ENCODE measurements at regions not wholly inside any gene's neighbourhood (a gene's known extent, or its start where the extent isn't known, plus 50 kb on each side); places are given as distances from the start of the nearest gene placed in this dataset.

DNA sequence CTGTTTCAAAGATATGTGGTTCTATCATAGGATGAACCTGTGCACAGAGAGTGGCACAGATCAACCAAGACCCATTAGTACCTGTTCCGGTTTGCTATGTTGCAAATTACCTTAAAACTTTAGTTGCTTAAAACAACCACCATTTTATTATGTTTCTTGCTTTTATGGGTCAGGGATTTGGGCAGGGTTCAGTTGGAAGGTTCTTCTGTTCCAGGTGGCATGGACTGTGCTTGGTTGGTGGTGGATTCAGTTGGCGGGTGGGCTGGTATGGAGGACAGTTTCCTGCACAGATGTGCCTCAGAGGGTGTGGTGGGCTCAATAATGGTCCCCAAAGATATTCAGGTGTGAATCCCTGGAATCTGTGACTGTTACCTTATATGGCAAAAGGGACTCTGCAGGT is 166.3 kb downstream of the SLC35B3 start:
- Mint-ChIP-seq H3K27ac (no peak overlapping the region), H3K36me3 (ENCODE audit: low read depth) (no peaks in the 10 kb centered on the region), H3K27me3 (ENCODE audit: insufficient read depth) (peaks cover 1% of the 10 kb centered on the region; the same call in 1 of the 2 replicates), H3K4me3 (no peak overlapping the region), H3K9me3 (peaks cover 39% of the 10 kb centered on the region), H3K4me1 (ENCODE audit: low read depth) (no peaks in the 10 kb centered on the region)
- TF ChIP-seq, protein P1, sequence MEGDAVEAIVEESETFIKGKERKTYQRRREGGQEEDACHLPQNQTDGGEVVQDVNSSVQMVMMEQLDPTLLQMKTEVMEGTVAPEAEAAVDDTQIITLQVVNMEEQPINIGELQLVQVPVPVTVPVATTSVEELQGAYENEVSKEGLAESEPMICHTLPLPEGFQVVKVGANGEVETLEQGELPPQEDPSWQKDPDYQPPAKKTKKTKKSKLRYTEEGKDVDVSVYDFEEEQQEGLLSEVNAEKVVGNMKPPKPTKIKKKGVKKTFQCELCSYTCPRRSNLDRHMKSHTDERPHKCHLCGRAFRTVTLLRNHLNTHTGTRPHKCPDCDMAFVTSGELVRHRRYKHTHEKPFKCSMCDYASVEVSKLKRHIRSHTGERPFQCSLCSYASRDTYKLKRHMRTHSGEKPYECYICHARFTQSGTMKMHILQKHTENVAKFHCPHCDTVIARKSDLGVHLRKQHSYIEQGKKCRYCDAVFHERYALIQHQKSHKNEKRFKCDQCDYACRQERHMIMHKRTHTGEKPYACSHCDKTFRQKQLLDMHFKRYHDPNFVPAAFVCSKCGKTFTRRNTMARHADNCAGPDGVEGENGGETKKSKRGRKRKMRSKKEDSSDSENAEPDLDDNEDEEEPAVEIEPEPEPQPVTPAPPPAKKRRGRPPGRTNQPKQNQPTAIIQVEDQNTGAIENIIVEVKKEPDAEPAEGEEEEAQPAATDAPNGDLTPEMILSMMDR (IDR thresholded peaks at IDR 0.05): no peak
- DNase-seq: no peak

DNA sequence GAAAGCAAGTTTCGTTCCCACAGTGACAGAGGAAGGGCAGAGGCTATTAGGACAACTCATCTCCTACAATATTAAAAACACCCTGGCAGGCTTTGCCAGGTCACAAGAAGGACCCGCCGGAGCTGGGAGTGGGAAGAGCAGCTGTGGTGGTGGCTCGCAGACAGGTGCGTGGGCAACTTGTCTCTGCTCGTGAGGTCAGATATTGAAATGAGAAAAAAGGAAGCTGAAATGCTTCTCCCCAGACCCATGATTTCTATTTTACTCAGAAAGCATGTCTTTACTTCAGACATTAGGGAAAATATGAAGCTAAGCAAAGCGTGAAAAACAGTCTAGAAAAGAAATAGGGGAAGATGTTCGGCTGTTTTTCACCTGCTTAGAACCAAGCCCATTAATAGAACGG is 166.3 kb upstream of the EEF1E1 start:
- no peak overlapping the region for H3K27ac Mint-ChIP-seq
- H3K27me3 Mint-ChIP-seq (ENCODE audit: insufficient read depth): peaks cover 1% of the 10 kb centered on the region; the same call in 1 of the 2 replicates
- H3K9me3 Mint-ChIP-seq: peaks cover 39% of the 10 kb centered on the region
- TF ChIP-seq, protein P1 (IDR thresholded peaks at IDR 0.05): no peak
- H3K4me1 Mint-ChIP-seq (ENCODE audit: low read depth): no peaks in the 10 kb centered on the region
- no peak overlapping the region for H3K4me3 Mint-ChIP-seq
- no peaks in the 10 kb centered on the region for H3K36me3 Mint-ChIP-seq (ENCODE audit: low read depth)
- DNase-seq: no peak

DNA sequence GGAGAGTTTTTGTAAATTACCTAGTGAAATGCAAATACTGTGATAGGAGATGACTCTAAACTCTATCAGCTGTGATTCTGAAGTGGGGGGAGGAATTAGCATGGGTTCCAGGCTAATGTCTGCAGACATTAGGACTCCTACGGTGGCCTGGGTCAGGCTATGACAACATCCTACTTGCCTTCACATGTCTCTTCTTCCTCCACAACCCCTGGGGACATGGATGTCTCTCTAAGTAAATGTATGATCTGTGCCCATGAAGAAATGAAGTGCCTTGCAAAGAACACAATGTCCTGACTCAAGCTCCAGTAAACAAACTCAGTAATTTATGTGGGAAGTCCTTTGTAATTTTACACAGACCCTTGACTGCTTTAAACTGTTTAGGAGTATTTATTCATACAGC is 165.8 kb upstream of the EEF1E1 start:
- Mint-ChIP-seq H3K27ac (no peak overlapping the region), H3K27me3 (ENCODE audit: insufficient read depth) (peaks cover 1% of the 10 kb centered on the region; the same call in 1 of the 2 replicates), H3K4me3 (no peak overlapping the region), H3K4me1 (ENCODE audit: low read depth) (no peaks in the 10 kb centered on the region), H3K9me3 (peaks cover 39% of the 10 kb centered on the region), H3K36me3 (ENCODE audit: low read depth) (no peaks in the 10 kb centered on the region)
- DNase-seq: no peak
- TF ChIP-seq, protein P1 (IDR thresholded peaks at IDR 0.05): no peak

DNA sequence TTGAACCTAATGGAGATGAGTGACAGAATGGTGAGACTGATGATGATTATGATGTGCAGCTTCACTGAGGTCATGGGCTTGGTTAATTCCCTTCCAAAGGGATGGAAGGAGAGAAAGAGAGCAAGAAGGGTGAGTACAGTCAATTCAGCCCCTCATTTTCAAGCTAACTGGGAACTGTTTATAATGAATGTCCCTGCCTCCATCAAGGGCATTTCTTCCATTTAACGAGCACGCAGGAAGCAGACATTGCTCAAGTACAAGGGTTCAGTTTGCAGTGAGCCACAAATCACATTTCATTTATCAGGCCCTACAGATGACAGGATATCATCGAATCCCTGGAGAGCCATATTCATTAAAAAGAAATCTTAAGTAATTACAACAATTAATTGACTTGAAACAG is 158.3 kb upstream of the EEF1E1 start:
- no peak overlapping the region for H3K4me3 Mint-ChIP-seq
- no peaks in the 10 kb centered on the region for H3K36me3 Mint-ChIP-seq (ENCODE audit: low read depth)
- H3K27ac Mint-ChIP-seq: no peak overlapping the region

DNA sequence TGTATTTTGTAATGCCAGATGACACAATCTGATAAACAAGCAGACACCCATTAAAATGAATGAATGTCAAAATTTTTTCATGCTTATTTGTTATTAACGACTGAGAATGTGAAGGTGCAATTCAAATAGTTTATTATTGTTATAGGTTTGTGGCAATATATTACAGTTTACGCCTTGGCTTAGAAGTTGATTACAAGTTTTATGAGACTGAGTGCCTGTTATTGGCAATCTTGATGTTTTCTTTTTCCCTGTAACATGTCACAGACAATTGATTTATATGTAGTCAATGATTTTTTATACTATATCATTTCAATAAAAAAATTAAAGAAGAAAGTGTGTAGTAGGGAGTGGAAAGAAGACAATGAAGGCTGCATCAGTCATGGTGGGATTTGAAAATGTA is 144.1 kb upstream of the EEF1E1 start:
- no peak overlapping the region for H3K4me3 Mint-ChIP-seq
- no peaks in the 10 kb centered on the region for H3K36me3 Mint-ChIP-seq (ENCODE audit: low read depth)
- TF ChIP-seq, protein P1 (IDR thresholded peaks at IDR 0.05): no peak
- DNase-seq: no peak
- H3K4me1 Mint-ChIP-seq (ENCODE audit: low read depth): peaks cover 12% of the 10 kb centered on the region
- H3K27me3 Mint-ChIP-seq (ENCODE audit: insufficient read depth): no peaks in the 10 kb centered on the region
- no peaks in the 10 kb centered on the region for H3K9me3 Mint-ChIP-seq
- H3K27ac Mint-ChIP-seq: no peak overlapping the region

More for the DNA sequence above, 158.3 kb upstream of the EEF1E1 start:
- DNase-seq: no peak
- no peaks in the 10 kb centered on the region for H3K4me1 Mint-ChIP-seq (ENCODE audit: low read depth)
- peaks cover 16% of the 10 kb centered on the region for H3K9me3 Mint-ChIP-seq
- no peaks in the 10 kb centered on the region for H3K27me3 Mint-ChIP-seq (ENCODE audit: insufficient read depth)
- TF ChIP-seq, protein P1 (IDR thresholded peaks at IDR 0.05): no peak

DNA sequence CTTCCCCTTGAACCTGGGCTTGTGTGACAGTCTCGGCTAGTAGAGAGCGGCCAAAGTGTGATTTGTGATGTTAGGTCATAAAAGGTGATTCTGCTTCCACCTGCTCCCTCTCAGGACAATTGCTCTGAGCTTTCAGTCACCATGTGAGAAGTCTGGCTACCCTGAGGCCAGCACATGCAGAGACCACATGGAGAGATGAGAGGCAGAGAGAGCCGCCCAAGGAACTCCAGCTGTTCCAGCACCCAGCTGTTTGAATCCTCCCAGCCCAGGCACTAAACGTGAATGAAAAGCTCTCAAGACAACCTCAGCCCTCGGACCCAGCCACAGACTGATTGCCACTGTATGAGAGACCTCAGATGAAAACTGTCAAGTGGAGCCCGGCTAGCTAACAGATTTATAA is 143.4 kb upstream of the EEF1E1 start:
- H3K4me3 Mint-ChIP-seq: no peak overlapping the region
- no peak for DNase-seq
- H3K36me3 Mint-ChIP-seq (ENCODE audit: low read depth): no peaks in the 10 kb centered on the region
- TF ChIP-seq, protein P1 (IDR thresholded peaks at IDR 0.05): no peak
- H3K9me3 Mint-ChIP-seq: no peaks in the 10 kb centered on the region
- H3K27me3 Mint-ChIP-seq (ENCODE audit: insufficient read depth): no peaks in the 10 kb centered on the region
- H3K4me1 Mint-ChIP-seq (ENCODE audit: low read depth): peaks cover 12% of the 10 kb centered on the region
- no peak overlapping the region for H3K27ac Mint-ChIP-seq

All from HFFc6 (cell line).